H1 (cell line): ENCODE measurements at regions not wholly inside any gene's neighbourhood (a gene's known extent, or its start where the extent isn't known, plus 50 kb on each side); places are given as distances from the start of the nearest gene placed in this dataset.

Experiments
- CEBPB ChIP-seq: IDR thresholded peaks from 2 replicates; pipeline ENCODE4 v1.6.1; 2012; ENCODE audit warnings: low read depth, low read length
- CTCF ChIP-seq, 3 experiments: IDR thresholded peaks; 1 replicate in 2 of 3; 2 replicates in 1 of 3; pipeline versions ENCODE4 v1.5.1 to v1.6.1; 2011; ENCODE audit warnings: low read length in 3 of 3, mild to moderate bottlenecking in 3 of 3, inconsistent platforms in 2 of 3, low read depth in 1 of 3, moderate library complexity in 1 of 3; ENCODE audit not compliant: insufficient read depth in 1 of 3; ENCODE audit errors: control extremely low read depth in 1 of 3
- JUND ChIP-seq: IDR thresholded peaks from 2 replicates; pipeline ENCODE4 v1.6.1; 2011; ENCODE audit warnings: mild to moderate bottlenecking, improper control_type of control experiment, low read length
- POLR2A ChIP-seq, 2 experiments: IDR thresholded peaks; 1 replicate in 1 of 2; 2 replicates in 1 of 2; pipeline ENCODE4 v1.6.1; 2011; ENCODE audit warnings: low read depth in 2 of 2, low read length in 2 of 2, mild to moderate bottlenecking in 2 of 2; ENCODE audit errors: control extremely low read depth in 1 of 2
- POLR2AphosphoS5 ChIP-seq: IDR thresholded peaks from 2 replicates; pipeline ENCODE4 v1.6.1; 2011; ENCODE audit warnings: low read depth, low read length
- RNF2 ChIP-seq: fragments of 200-900, 300-1000 bp; sonication (generic); IDR thresholded peaks from 2 replicates; pipeline ENCODE4 v1.7.1; 2016; ENCODE audit warnings: borderline replicate concordance, low read depth, mild to moderate bottlenecking, antibody characterized with exemption, low read length; ENCODE audit not compliant: poor library complexity, severe bottlenecking; ENCODE audit errors: missing control alignments
- SAP30 ChIP-seq: fragments of 300-600 bp; sonication (generic); IDR thresholded peaks from 2 replicates; pipeline ENCODE4 v1.7.1; 2012; ENCODE audit warnings: low read length, moderate library complexity, mild to moderate bottlenecking, inconsistent platforms; ENCODE audit not compliant: insufficient read depth, insufficient replicate concordance
- USF2 ChIP-seq: IDR thresholded peaks from 2 replicates; pipeline ENCODE4 v1.6.1; 2011; ENCODE audit warnings: low read length, improper control_type of control experiment
- ZNF274 ChIP-seq: IDR thresholded peaks from 2 replicates; pipeline ENCODE4 v1.7.0; 2012; ENCODE audit warnings: low read length, borderline replicate concordance; ENCODE audit errors: extremely low read depth

GRCh38 chr3:65285956-65286355 is 598.2 kb upstream of the ADAMTS9 start:
- no peak for TF ChIP-seq RNF2
- no peak for TF ChIP-seq CTCF (IDR thresholded peaks at IDR 0.05; ENCODE audit: control extremely low read depth in 1 of 3, insufficient read depth in 1 of 3, low read depth in 1 of 3, low read length in 3 of 3)
- no peak for TF ChIP-seq CEBPB
- TF ChIP-seq ZNF274 = no peak
- TF ChIP-seq USF2 = no peak
- no peak for TF ChIP-seq POLR2A (IDR thresholded peaks at IDR 0.05; ENCODE audit: control extremely low read depth in 1 of 2, low read depth in 2 of 2, low read length in 2 of 2)
- no peak for TF ChIP-seq POLR2AphosphoS5
- no peak for TF ChIP-seq SAP30
- no peak for TF ChIP-seq JUND
